ENCODE measurements at regions not wholly inside any gene's neighbourhood (a gene's known extent, or its start where the extent isn't known, plus 50 kb on each side); places are given as distances from the start of the nearest gene placed in this dataset.

GRCh38 chrX:43333543-43333942 lies 322.6 kb upstream of the MAOA start:
- Mint-ChIP-seq H3K4me3 (no peak overlapping the region), H3K4me1 (no peaks in the 10 kb centered on the region), H3K27me3 (ENCODE audit: low read depth) (no peaks in the 10 kb centered on the region), H3K9me3 (peaks cover 30% of the 10 kb centered on the region), H3K27ac (no peak overlapping the region), H3K36me3 (no peaks in the 10 kb centered on the region)
- TF ChIP-seq CTCF (IDR thresholded peaks at IDR 0.05; ENCODE audit: unreplicated experiment) = peak; percentile 19
- DNase-seq (ENCODE audit: low spot score in 2 of 2, unreplicated experiment in 2 of 2) = no peak

GRCh38 chrX:43345166-43345565 lies 310.9 kb upstream of the MAOA start:
- no peak for TF ChIP-seq CTCF (IDR thresholded peaks at IDR 0.05; ENCODE audit: unreplicated experiment)
- Mint-ChIP-seq H3K36me3 (no peaks in the 10 kb centered on the region), H3K27ac (no peak overlapping the region), H3K4me1 (no peaks in the 10 kb centered on the region), H3K9me3 (peaks cover 7% of the 10 kb centered on the region), H3K4me3 (no peak overlapping the region), H3K27me3 (ENCODE audit: low read depth) (no peaks in the 10 kb centered on the region)
- DNase-seq (ENCODE audit: low spot score in 2 of 2, unreplicated experiment in 2 of 2) = no peak

GRCh38 chrX:43349363-43349762 lies 306.7 kb upstream of the MAOA start:
- DNase-seq (ENCODE audit: low spot score in 2 of 2, unreplicated experiment in 2 of 2) = no peak
- no peak overlapping the region for H3K4me3 Mint-ChIP-seq
- no peaks in the 10 kb centered on the region for H3K4me1 Mint-ChIP-seq
- peaks cover 7% of the 10 kb centered on the region for H3K9me3 Mint-ChIP-seq
- peak; percentile 29 for TF ChIP-seq CTCF (IDR thresholded peaks at IDR 0.05; ENCODE audit: unreplicated experiment)
- H3K27me3 Mint-ChIP-seq (ENCODE audit: low read depth) = no peaks in the 10 kb centered on the region
- H3K27ac Mint-ChIP-seq = no peak overlapping the region
- H3K36me3 Mint-ChIP-seq = no peaks in the 10 kb centered on the region

- H3K27ac Mint-ChIP-seq = no peak overlapping the region
- DNase-seq (ENCODE audit: low spot score in 2 of 2, unreplicated experiment in 2 of 2) = no peak
- peaks cover 7% of the 10 kb centered on the region for H3K9me3 Mint-ChIP-seq
- no peaks in the 10 kb centered on the region for H3K27me3 Mint-ChIP-seq (ENCODE audit: low read depth)
- no peak for TF ChIP-seq CTCF (IDR thresholded peaks at IDR 0.05; ENCODE audit: unreplicated experiment)
- H3K36me3 Mint-ChIP-seq = no peaks in the 10 kb centered on the region
- no peak overlapping the region for H3K4me3 Mint-ChIP-seq
- H3K4me1 Mint-ChIP-seq = no peaks in the 10 kb centered on the region
These were observed 305.2 kb upstream of the MAOA start for GRCh38 chrX:43350935-43351334.

- DNase-seq (ENCODE audit: low spot score in 2 of 2, unreplicated experiment in 2 of 2) = no peak
- Mint-ChIP-seq H3K4me3 (no peak overlapping the region), H3K27me3 (ENCODE audit: low read depth) (no peaks in the 10 kb centered on the region), H3K36me3 (no peaks in the 10 kb centered on the region), H3K9me3 (peaks cover 3% of the 10 kb centered on the region), H3K4me1 (no peaks in the 10 kb centered on the region), H3K27ac (no peak overlapping the region)
- no peak for TF ChIP-seq CTCF (IDR thresholded peaks at IDR 0.05; ENCODE audit: unreplicated experiment)
These were observed 298.4 kb upstream of the MAOA start for GRCh38 chrX:43357741-43358140.

GRCh38 chrX:43373032-43373431 lies 283.1 kb upstream of the MAOA start:
- Mint-ChIP-seq H3K4me3 (no peak overlapping the region), H3K27ac (no peak overlapping the region), H3K4me1 (no peaks in the 10 kb centered on the region), H3K9me3 (peaks cover 41% of the 10 kb centered on the region), H3K27me3 (ENCODE audit: low read depth) (no peaks in the 10 kb centered on the region), H3K36me3 (no peaks in the 10 kb centered on the region)
- no peak for TF ChIP-seq CTCF (IDR thresholded peaks at IDR 0.05; ENCODE audit: unreplicated experiment)
- no peak for DNase-seq (ENCODE audit: low spot score in 2 of 2, unreplicated experiment in 2 of 2)
